GM23248 (cell line): ENCODE measurements at regions not wholly inside any gene's neighbourhood (a gene's known extent, or its start where the extent isn't known, plus 50 kb on each side); places are given as distances from the start of the nearest gene placed in this dataset.

Source experiments
- DNase-seq: peaks from one replicate; pipeline ENCODE4 v3.0.0-alpha.2; 2015
- H2AFZ ChIP-seq: fragments of 200-600 bp; sonication (generic); 2 replicates; pipeline ENCODE4 v1.6.1; 2016; ENCODE audit warnings: antibody characterized with exemption
- H3F3A ChIP-seq: fragments of 200-600 bp; sonication (generic); 2 replicates; pipeline ENCODE4 v1.6.1; 2016; ENCODE audit warnings: mild to moderate bottlenecking, antibody characterized with exemption, mixed run types; ENCODE audit not compliant: insufficient read depth
- H3K27ac ChIP-seq: fragments of 200-600 bp; sonication (generic); 2 replicates; pipeline ENCODE4 v1.5.1; 2016; ENCODE audit warnings: mild to moderate bottlenecking
- H3K27me3 ChIP-seq: fragments of 200-600 bp; sonication (generic); replicated peaks from 2 replicates; pipeline ENCODE4 v1.6.1; 2016; ENCODE audit warnings: mild to moderate bottlenecking; ENCODE audit not compliant: insufficient read depth
- H3K36me3 ChIP-seq: fragments of 200-600 bp; sonication (generic); 2 replicates; pipeline ENCODE4 v1.6.1; 2016; ENCODE audit warnings: low read depth, mild to moderate bottlenecking
- H3K4me1 ChIP-seq: fragments of 200-600 bp; sonication (generic); 2 replicates; pipeline ENCODE4 v1.6.1; 2016; ENCODE audit warnings: mild to moderate bottlenecking; ENCODE audit not compliant: insufficient read depth
- H3K4me2 ChIP-seq: fragments of 200-600 bp; sonication (generic); one replicate; pipeline ENCODE4 v1.6.1; 2016; ENCODE audit warnings: mild to moderate bottlenecking; ENCODE audit not compliant: unreplicated experiment
- H3K4me3 ChIP-seq: fragments of 200-600 bp; sonication (generic); 2 replicates; pipeline ENCODE4 v1.5.1; 2016; ENCODE audit warnings: mild to moderate bottlenecking
- H3K79me2 ChIP-seq: fragments of 200-600 bp; sonication (generic); 2 replicates; pipeline ENCODE4 v1.6.1; 2016; ENCODE audit warnings: mild to moderate bottlenecking; ENCODE audit not compliant: insufficient read depth
- H3K9ac ChIP-seq: fragments of 200-600 bp; sonication (generic); 2 replicates; pipeline ENCODE4 v1.6.1; 2016; ENCODE audit warnings: mild to moderate bottlenecking
- H3K9me2 ChIP-seq: fragments of 200-600 bp; sonication (generic); 2 replicates; pipeline ENCODE4 v1.6.1; 2016; ENCODE audit warnings: mixed run types, mild to moderate bottlenecking, moderate library complexity; ENCODE audit not compliant: insufficient read depth
- H3K9me3 ChIP-seq: fragments of 200-600 bp; sonication (generic); one replicate; pipeline ENCODE4 v1.6.1; 2017; ENCODE audit warnings: low read depth
- H4K20me1 ChIP-seq: fragments of 200-600 bp; sonication (generic); 2 replicates; pipeline ENCODE4 v1.6.0; 2016; ENCODE audit not compliant: insufficient read depth
- EZH2 ChIP-seq: fragments of 200-600 bp; sonication (generic); IDR thresholded peaks from 2 replicates; pipeline ENCODE4 v1.6.1; 2018; ENCODE audit warnings: antibody characterized with exemption, mild to moderate bottlenecking; ENCODE audit not compliant: insufficient read depth, poor library complexity, severe bottlenecking
- EZH2phosphoT487 ChIP-seq: fragments of 200-600 bp; sonication (generic); IDR thresholded peaks from 2 replicates; pipeline ENCODE4 v1.6.1; 2018; ENCODE audit warnings: antibody characterized with exemption, moderate library complexity, mild to moderate bottlenecking, low read depth; ENCODE audit not compliant: insufficient read depth
- WGBS, 2 experiments: methylation state at CpG; one replicate each; pipeline ENCODE4 v1.1.6; 2015 to 2017; ENCODE audit warnings: low lambda C conversion rate in 2 of 2, low coverage in 1 of 2; ENCODE audit errors: missing lambda C conversion rate in 2 of 2; 5-methylcytosine and 5-hydroxymethylcytosine counted together
- in situ Hi-C: fragments of 300-500 bp; cut with MboI; formaldehyde crosslinking; loops from 2 replicates; pipeline ENCODE4 v1.15.0; 2020

- no peaks in the 10 kb centered on the region for H3K9me3 ChIP-seq
- no peaks in the 10 kb centered on the region for H3K36me3 ChIP-seq
- no peak overlapping the region for H2AFZ ChIP-seq
- 34 to 39% methylated on average over 18 of the region's 18 CpGs for WGBS, 2 experiments
- H3K4me3 ChIP-seq, result no peak overlapping the region
- H3K27me3 ChIP-seq, result no peaks in the 10 kb centered on the region
- no peaks in the 10 kb centered on the region for H4K20me1 ChIP-seq
- no peak for DNase-seq
- no peaks in the 10 kb centered on the region for H3K4me1 ChIP-seq
- H3K9me2 ChIP-seq, result no peaks in the 10 kb centered on the region
- no peak overlapping the region for H3K4me2 ChIP-seq
- no peaks in the 10 kb centered on the region for H3K79me2 ChIP-seq
- TF ChIP-seq EZH2 (no peak), EZH2phosphoT487 (no peak)
- no peak overlapping the region for H3K27ac ChIP-seq
- in situ Hi-C loops, result no loop called here
- H3F3A ChIP-seq, result no peaks in the 10 kb centered on the region
- no peak overlapping the region for H3K9ac ChIP-seq
Observed at GRCh38 chr14:104486222-104486923, 93.2 kb upstream of the C14orf180 start.

DNA sequence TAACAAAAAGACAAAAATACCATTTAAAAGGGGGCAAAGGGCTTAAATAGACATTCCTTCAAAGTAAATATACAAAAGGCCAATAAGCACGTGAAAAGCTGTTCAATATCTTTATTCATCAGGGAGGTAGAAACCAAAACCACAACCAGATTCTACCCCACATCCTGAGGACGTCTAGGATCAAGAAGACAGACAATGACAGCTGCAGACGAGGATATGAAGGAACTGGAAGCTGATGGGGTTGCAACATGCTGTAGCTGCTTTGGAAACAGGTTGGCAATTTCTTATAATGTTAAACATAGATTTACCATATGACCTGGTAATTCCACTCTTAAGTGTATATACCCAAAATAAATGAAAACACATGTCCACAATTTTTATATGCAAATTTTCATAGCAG, 85.1 kb upstream of the C14orf180 start:
- no peak for TF ChIP-seq EZH2phosphoT487
- TF ChIP-seq EZH2, result no peak
- Histone ChIP-seq H3K27ac (no peak overlapping the region), H3F3A (no peaks in the 10 kb centered on the region), H3K4me3 (no peak overlapping the region), H4K20me1 (no peaks in the 10 kb centered on the region), H3K9me3 (no peaks in the 10 kb centered on the region), H3K9ac (no peak overlapping the region), H3K4me2 (no peak overlapping the region), H3K9me2 (no peaks in the 10 kb centered on the region), H2AFZ (no peak overlapping the region), H3K4me1 (no peaks in the 10 kb centered on the region), H3K36me3 (no peaks in the 10 kb centered on the region), H3K79me2 (no peaks in the 10 kb centered on the region), H3K27me3 (no peaks in the 10 kb centered on the region)
- in situ Hi-C loops, result no loop called here
- 0 to 1% methylated on average over 3 of the region's 3 CpGs for WGBS, 2 experiments
- no peak for DNase-seq

GRCh38 chr14:104496095-104496494, 83.5 kb upstream of the C14orf180 start:
- WGBS, 2 experiments, result 21 to 22% methylated on average over 6 of the region's 6 CpGs
- H3K9me2 ChIP-seq, result no peaks in the 10 kb centered on the region
- no peak for TF ChIP-seq EZH2phosphoT487
- no peaks in the 10 kb centered on the region for H3K79me2 ChIP-seq
- in situ Hi-C loops, result no loop called here
- H3K36me3 ChIP-seq, result no peaks in the 10 kb centered on the region
- no peaks in the 10 kb centered on the region for H3K27me3 ChIP-seq
- H3K4me1 ChIP-seq, result no peaks in the 10 kb centered on the region
- no peaks in the 10 kb centered on the region for H3F3A ChIP-seq
- H3K9ac ChIP-seq, result no peak overlapping the region
- H3K27ac ChIP-seq, result no peak overlapping the region
- no peak overlapping the region for H3K4me2 ChIP-seq
- no peaks in the 10 kb centered on the region for H3K9me3 ChIP-seq
- no peak for DNase-seq
- no peak overlapping the region for H3K4me3 ChIP-seq
- H4K20me1 ChIP-seq, result no peaks in the 10 kb centered on the region
- no peak overlapping the region for H2AFZ ChIP-seq

DNA sequence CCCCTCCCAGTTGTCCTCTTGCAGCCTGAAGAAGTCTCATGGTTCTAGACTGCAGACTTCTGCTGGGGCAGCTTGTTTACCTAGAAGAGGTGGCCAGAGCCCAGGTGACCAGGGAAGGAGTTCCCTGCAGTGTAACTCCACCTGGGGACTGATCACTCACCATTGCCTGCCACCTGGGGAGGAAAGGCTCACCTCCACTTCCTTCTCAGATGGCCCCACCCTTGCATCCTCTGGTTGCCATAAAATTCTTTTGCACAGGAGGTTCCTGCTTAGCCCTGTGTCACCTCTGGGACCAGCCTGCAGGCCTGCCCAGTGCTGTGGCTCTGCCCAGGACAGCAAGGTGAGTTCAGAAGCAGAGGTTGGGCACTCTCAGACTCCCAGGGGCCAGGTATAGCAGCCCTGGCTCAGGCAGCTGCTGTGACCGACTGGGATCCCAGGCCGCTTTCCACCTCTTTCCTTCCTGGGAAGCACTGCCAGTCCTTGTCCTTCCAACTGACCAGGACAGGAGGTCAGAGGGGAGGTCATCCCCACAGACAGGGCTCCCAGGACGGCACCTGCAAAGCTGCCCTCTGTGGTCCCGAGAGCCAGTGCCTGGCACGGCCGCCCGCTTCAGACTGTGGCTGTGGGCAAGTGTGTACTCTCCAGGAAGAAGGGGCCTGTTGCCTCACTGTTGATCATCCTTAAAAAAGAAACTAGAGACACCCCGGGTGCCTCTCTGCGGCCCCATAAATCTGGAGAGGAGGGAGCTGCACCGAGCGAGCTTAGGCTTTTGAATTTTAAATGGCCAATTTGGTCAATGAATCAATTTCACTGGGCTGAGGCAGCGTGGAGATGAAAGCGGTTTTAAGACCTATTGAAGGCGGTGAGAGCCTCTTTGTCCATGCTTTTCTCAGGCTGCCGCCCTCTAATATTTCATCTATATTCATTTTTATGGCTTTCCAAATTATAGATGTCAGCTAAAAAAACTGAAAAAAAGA, 79.5 kb upstream of the C14orf180 start:
- H3K9me2 ChIP-seq, result no peaks in the 10 kb centered on the region
- 17 to 18% methylated on average over 15 of the region's 15 CpGs for WGBS, 2 experiments
- no peak overlapping the region for H2AFZ ChIP-seq

More for the DNA sequence above, 79.5 kb upstream of the C14orf180 start:
- no peak for DNase-seq
- in situ Hi-C loops, result no loop called here
- H3F3A ChIP-seq, result no peaks in the 10 kb centered on the region
- H3K36me3 ChIP-seq, result no peaks in the 10 kb centered on the region
- H3K79me2 ChIP-seq, result no peaks in the 10 kb centered on the region
- no peaks in the 10 kb centered on the region for H3K27me3 ChIP-seq
- no peak overlapping the region for H3K4me2 ChIP-seq
- H3K9me3 ChIP-seq, result no peaks in the 10 kb centered on the region
- TF ChIP-seq EZH2phosphoT487 (no peak), EZH2 (no peak)
- no peaks in the 10 kb centered on the region for H3K4me1 ChIP-seq
- no peaks in the 10 kb centered on the region for H4K20me1 ChIP-seq
- H3K27ac ChIP-seq, result no peak overlapping the region
- H3K4me3 ChIP-seq, result no peak overlapping the region
- no peak overlapping the region for H3K9ac ChIP-seq
